ENCODE measurements at regions not wholly inside any gene's neighbourhood (a gene's known extent, or its start where the extent isn't known, plus 50 kb on each side); places are given as distances from the start of the nearest gene placed in this dataset.

- no peak for TF ChIP-seq POLR2A (IDR thresholded peaks at IDR 0.05)
- no peak for TF ChIP-seq CTCF (IDR thresholded peaks at IDR 0.05)
- TF ChIP-seq EP300 (IDR thresholded peaks at IDR 0.05) = no peak
- TF ChIP-seq POLR2AphosphoS5 (IDR thresholded peaks at IDR 0.05) = no peak
Measured at GRCh38 chr16:22618842-22619241, 108.2 kb downstream of the NPIPB5 start.

Measured in upper lobe of left lung (tissue), 4 donors.